GM06990 (cell line): ENCODE measurements at regions not wholly inside any gene's neighbourhood (a gene's known extent, or its start where the extent isn't known, plus 50 kb on each side); places are given as distances from the start of the nearest gene placed in this dataset.
A peak's percentile ranks its signal among the peaks of the same experiment; 100 is the strongest.

Experiments
- DNase-seq: peaks from one replicate; pipeline ENCODE4 v3.0.0-alpha.2; 2011; ENCODE audit not compliant: insufficient read length; ENCODE audit errors: extremely low read depth
- H3K27me3 ChIP-seq: replicated peaks from 2 replicates; pipeline ENCODE4 v1.6.0; 2011; ENCODE audit warnings: low read length; ENCODE audit not compliant: control insufficient read depth, insufficient read depth
- H3K36me3 ChIP-seq: 2 replicates; pipeline ENCODE4 v1.5.1; 2011; ENCODE audit warnings: low read length; ENCODE audit not compliant: control insufficient read depth, insufficient read depth
- H3K4me3 ChIP-seq: replicated peaks from 2 replicates; pipeline ENCODE4 v1.5.1; 2011; ENCODE audit warnings: low read depth, mild to moderate bottlenecking, control low read depth, low read length
- CTCF ChIP-seq: IDR thresholded peaks from 2 replicates; pipeline ENCODE4 v1.5.1; 2011; ENCODE audit warnings: low read length, control low read depth, mild to moderate bottlenecking, inconsistent platforms; ENCODE audit not compliant: insufficient read depth, poor library complexity, severe bottlenecking

GRCh38 chr5:153342487-153342886, 148.0 kb upstream of the GRIA1 start:
- no peaks in the 10 kb centered on the region; the same call in none of the 2 replicates for H3K27me3 ChIP-seq
- TF ChIP-seq CTCF, result no peak
- H3K36me3 ChIP-seq, result no peaks in the 10 kb centered on the region
- H3K4me3 ChIP-seq, result no peak overlapping the region
- no peak for DNase-seq

- DNase-seq, result no peak
- no peak for TF ChIP-seq CTCF
- Histone ChIP-seq H3K4me3 (no peak overlapping the region), H3K36me3 (no peaks in the 10 kb centered on the region), H3K27me3 (no peaks in the 10 kb centered on the region; the same call in none of the 2 replicates)
These were observed 142.9 kb upstream of the GRIA1 start for GRCh38 chr5:153347611-153348010.

- no peaks in the 10 kb centered on the region for H3K27me3 ChIP-seq
- DNase-seq, result no peak
- H3K4me3 ChIP-seq, result no peak overlapping the region
- no peaks in the 10 kb centered on the region for H3K36me3 ChIP-seq
- no peak for TF ChIP-seq CTCF
These were observed 140.1 kb upstream of the GRIA1 start for GRCh38 chr5:153350175-153350883.

GRCh38 chr5:153352685-153353219, 137.7 kb upstream of the GRIA1 start:
- no peak for TF ChIP-seq CTCF
- Histone ChIP-seq H3K27me3 (no peaks in the 10 kb centered on the region), H3K4me3 (peak overlapping the region; percentile 35), H3K36me3 (no peaks in the 10 kb centered on the region)
- DNase-seq, result peak; percentile 14

- no peak for DNase-seq
- no peak overlapping the region for H3K4me3 ChIP-seq
- H3K27me3 ChIP-seq, result no peaks in the 10 kb centered on the region
- H3K36me3 ChIP-seq, result no peaks in the 10 kb centered on the region
- no peak for TF ChIP-seq CTCF
These were observed 132.9 kb upstream of the GRIA1 start for GRCh38 chr5:153357493-153358112.
